ENCODE measurements at regions not wholly inside any gene's neighbourhood (a gene's known extent, or its start where the extent isn't known, plus 50 kb on each side); places are given as distances from the start of the nearest gene placed in this dataset.
A peak's percentile ranks its signal among the peaks of the same experiment; 100 is the strongest.

DNA sequence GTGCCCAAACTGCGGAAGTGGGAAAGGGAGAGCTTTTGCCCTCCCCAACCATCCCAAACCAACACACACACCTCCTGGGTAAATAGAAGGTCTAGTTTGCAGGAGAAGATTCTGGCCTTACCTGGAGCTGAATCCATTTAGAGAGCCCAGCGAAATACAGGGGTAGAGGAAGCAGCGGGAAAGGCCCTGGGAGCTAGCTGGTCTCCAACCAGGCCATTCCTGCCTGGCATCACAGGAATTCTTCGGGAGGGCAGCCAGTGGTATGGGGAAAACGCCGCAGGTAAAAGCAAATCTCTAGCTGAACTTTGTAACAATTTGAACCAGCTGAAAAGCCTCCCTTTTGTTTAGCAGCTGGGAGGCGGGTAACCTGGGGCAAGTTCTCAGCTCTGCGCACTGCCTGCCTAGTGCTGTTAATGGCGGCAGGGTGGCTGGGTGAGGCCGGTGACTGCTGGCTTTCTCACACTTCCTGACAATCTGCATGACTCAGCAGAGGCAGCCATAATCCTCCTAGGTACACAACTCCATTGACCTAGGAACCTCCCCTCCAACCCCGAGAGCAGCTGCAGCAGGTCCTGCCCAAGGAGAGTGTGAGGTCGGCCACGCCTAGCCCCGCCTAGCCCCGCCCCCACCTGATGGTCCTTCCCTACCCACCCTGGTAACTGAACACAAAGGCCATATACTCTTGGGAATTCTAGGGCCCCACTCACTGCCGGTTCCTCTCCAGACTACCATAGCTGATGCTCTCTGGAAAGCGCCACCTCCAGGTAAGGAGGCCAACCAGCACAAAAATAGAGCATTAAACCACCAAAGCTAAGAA lies 483.8 kb upstream of the REG3G start (continued):
- TF ChIP-seq ZKSCAN1 (IDR thresholded peaks at IDR 0.05; ENCODE audit: low read length): no peak
- TF ChIP-seq, protein P1, sequence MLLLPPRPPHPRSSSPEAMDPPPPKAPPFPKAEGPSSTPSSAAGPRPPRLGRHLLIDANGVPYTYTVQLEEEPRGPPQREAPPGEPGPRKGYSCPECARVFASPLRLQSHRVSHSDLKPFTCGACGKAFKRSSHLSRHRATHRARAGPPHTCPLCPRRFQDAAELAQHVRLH (CRISPR knock-in tag; IDR thresholded peaks at IDR 0.05; ENCODE audit: borderline replicate concordance, low read depth): no peak; the same call in 1 of the 2 replicates
- peak; percentile 40; the same call in 1 of the 2 replicates for TF ChIP-seq ESRRA (CRISPR knock-in tag; IDR thresholded peaks at IDR 0.05; ENCODE audit: low read depth)
- 0 out of 2 replicates have a peak, but pooled peaks have one; percentile 57 for TF ChIP-seq ZNF253 (CRISPR knock-in tag; IDR thresholded peaks at IDR 0.05; ENCODE audit: borderline replicate concordance)
- TF ChIP-seq, protein P2, sequence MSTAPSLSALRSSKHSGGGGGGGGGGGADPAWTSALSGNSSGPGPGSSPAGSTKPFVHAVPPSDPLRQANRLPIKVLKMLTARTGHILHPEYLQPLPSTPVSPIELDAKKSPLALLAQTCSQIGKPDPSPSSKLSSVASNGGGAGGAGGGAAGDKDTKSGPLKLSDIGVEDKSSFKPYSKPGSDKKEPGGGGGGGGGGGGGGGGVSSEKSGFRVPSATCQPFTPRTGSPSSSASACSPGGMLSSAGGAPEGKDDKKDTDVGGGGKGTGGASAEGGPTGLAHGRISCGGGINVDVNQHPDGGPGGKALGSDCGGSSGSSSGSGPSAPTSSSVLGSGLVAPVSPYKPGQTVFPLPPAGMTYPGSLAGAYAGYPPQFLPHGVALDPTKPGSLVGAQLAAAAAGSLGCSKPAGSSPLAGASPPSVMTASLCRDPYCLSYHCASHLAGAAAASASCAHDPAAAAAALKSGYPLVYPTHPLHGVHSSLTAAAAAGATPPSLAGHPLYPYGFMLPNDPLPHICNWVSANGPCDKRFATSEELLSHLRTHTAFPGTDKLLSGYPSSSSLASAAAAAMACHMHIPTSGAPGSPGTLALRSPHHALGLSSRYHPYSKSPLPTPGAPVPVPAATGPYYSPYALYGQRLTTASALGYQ (CRISPR knock-in tag; IDR thresholded peaks at IDR 0.05): peak; percentile 17; the same call in 1 of the 2 replicates
- no peak for TF ChIP-seq ATF7-NPFF (CRISPR knock-in tag; IDR thresholded peaks at IDR 0.05; ENCODE audit: low read depth)
- TF ChIP-seq SOX6 (IDR thresholded peaks at IDR 0.05): no peak
- TF ChIP-seq SOX6 (CRISPR knock-in tag; IDR thresholded peaks at IDR 0.05): peak; percentile 76
- TF ChIP-seq ZNF326 (CRISPR knock-in tag; IDR thresholded peaks at IDR 0.05; ENCODE audit: borderline replicate concordance): no peak
- TF ChIP-seq ZFP82 (CRISPR knock-in tag; IDR thresholded peaks at IDR 0.05; ENCODE audit: borderline replicate concordance): peak; percentile 78
- TF ChIP-seq AGO1 (IDR thresholded peaks at IDR 0.05; ENCODE audit: low read depth, low read length, poor library complexity, severe bottlenecking): no peak
- no peak for TF ChIP-seq GATA4 (IDR thresholded peaks at IDR 0.05; ENCODE audit: borderline replicate concordance, low read depth)
- peak; percentile 47; the same call in 1 of the 2 replicates for TF ChIP-seq NR2F6 (IDR thresholded peaks at IDR 0.05)
- peak; percentile 47 for TF ChIP-seq NR2F6 (CRISPR knock-in tag; IDR thresholded peaks at IDR 0.05)
- peak; percentile 87 for TF ChIP-seq IRF2 (CRISPR knock-in tag; IDR thresholded peaks at IDR 0.05)
- peak; percentile 84 for TF ChIP-seq HDAC1 (CRISPR knock-in tag; IDR thresholded peaks at IDR 0.05)
- TF ChIP-seq MIXL1 (CRISPR knock-in tag; IDR thresholded peaks at IDR 0.05): no peak
- 0 out of 2 replicates have a peak, but pooled peaks have one; percentile 44 for TF ChIP-seq XBP1 (CRISPR knock-in tag; IDR thresholded peaks at IDR 0.05)
- TF ChIP-seq PRPF4 (IDR thresholded peaks at IDR 0.05; ENCODE audit: low read depth, low read length, poor library complexity, severe bottlenecking): no peak
- TF ChIP-seq MYNN (CRISPR knock-in tag; IDR thresholded peaks at IDR 0.05; ENCODE audit: low read depth): no peak
- TF ChIP-seq, protein P3, sequence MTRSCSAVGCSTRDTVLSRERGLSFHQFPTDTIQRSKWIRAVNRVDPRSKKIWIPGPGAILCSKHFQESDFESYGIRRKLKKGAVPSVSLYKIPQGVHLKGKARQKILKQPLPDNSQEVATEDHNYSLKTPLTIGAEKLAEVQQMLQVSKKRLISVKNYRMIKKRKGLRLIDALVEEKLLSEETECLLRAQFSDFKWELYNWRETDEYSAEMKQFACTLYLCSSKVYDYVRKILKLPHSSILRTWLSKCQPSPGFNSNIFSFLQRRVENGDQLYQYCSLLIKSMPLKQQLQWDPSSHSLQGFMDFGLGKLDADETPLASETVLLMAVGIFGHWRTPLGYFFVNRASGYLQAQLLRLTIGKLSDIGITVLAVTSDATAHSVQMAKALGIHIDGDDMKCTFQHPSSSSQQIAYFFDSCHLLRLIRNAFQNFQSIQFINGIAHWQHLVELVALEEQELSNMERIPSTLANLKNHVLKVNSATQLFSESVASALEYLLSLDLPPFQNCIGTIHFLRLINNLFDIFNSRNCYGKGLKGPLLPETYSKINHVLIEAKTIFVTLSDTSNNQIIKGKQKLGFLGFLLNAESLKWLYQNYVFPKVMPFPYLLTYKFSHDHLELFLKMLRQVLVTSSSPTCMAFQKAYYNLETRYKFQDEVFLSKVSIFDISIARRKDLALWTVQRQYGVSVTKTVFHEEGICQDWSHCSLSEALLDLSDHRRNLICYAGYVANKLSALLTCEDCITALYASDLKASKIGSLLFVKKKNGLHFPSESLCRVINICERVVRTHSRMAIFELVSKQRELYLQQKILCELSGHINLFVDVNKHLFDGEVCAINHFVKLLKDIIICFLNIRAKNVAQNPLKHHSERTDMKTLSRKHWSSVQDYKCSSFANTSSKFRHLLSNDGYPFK (CRISPR knock-in tag; IDR thresholded peaks at IDR 0.05; ENCODE audit: borderline replicate concordance): peak; percentile 98
- TF ChIP-seq IKZF4 (CRISPR knock-in tag; IDR thresholded peaks at IDR 0.05; ENCODE audit: borderline replicate concordance, low read depth, not compliant biosample characterization): peak; percentile 80
- TF ChIP-seq ZSCAN30 (CRISPR knock-in tag; IDR thresholded peaks at IDR 0.05): no peak
- TF ChIP-seq, protein P4, sequence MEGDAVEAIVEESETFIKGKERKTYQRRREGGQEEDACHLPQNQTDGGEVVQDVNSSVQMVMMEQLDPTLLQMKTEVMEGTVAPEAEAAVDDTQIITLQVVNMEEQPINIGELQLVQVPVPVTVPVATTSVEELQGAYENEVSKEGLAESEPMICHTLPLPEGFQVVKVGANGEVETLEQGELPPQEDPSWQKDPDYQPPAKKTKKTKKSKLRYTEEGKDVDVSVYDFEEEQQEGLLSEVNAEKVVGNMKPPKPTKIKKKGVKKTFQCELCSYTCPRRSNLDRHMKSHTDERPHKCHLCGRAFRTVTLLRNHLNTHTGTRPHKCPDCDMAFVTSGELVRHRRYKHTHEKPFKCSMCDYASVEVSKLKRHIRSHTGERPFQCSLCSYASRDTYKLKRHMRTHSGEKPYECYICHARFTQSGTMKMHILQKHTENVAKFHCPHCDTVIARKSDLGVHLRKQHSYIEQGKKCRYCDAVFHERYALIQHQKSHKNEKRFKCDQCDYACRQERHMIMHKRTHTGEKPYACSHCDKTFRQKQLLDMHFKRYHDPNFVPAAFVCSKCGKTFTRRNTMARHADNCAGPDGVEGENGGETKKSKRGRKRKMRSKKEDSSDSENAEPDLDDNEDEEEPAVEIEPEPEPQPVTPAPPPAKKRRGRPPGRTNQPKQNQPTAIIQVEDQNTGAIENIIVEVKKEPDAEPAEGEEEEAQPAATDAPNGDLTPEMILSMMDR (CRISPR knock-in tag; IDR thresholded peaks at IDR 0.05): peak; percentile 86
- no peak for TF ChIP-seq NFIB (CRISPR knock-in tag; IDR thresholded peaks at IDR 0.05; ENCODE audit: borderline replicate concordance)

Measured in HepG2 (cell line).